ENCODE measurements at regions not wholly inside any gene's neighbourhood (a gene's known extent, or its start where the extent isn't known, plus 50 kb on each side); places are given as distances from the start of the nearest gene placed in this dataset.

- TF ChIP-seq CTCF (IDR thresholded peaks at IDR 0.05) (no peak), POLR2A (IDR thresholded peaks at IDR 0.05) (no peak)
These were observed 77.8 kb downstream of the DRAM2 start for GRCh38 chr1:111062081-111062480.
